Astrocyte of the cerebellum (primary cell): ENCODE measurements at regions not wholly inside any gene's neighbourhood (a gene's known extent, or its start where the extent isn't known, plus 50 kb on each side); places are given as distances from the start of the nearest gene placed in this dataset.

Source experiments
- DNase-seq: peaks from one replicate; pipeline ENCODE4 v3.0.0-alpha.2; 2011; ENCODE audit warnings: low read depth
- H3K4me3 ChIP-seq: 2 replicates; pipeline ENCODE4 v1.5.1; 2011; ENCODE audit warnings: mild to moderate bottlenecking, low read depth, low read length, moderate library complexity
- in situ Hi-C: cut with HindIII; loops from 2 replicates; pipeline ENCODE4 v1.10.0; 2017; ENCODE audit warnings: low sequenced_read_pairs
- TF ChIP-seq, protein P1 (sequence below): IDR thresholded peaks from 2 replicates; pipeline ENCODE4 v1.5.1; 2012; ENCODE audit warnings: low read length, low read depth, moderate library complexity, mild to moderate bottlenecking; ENCODE audit errors: missing control alignments

DNA sequence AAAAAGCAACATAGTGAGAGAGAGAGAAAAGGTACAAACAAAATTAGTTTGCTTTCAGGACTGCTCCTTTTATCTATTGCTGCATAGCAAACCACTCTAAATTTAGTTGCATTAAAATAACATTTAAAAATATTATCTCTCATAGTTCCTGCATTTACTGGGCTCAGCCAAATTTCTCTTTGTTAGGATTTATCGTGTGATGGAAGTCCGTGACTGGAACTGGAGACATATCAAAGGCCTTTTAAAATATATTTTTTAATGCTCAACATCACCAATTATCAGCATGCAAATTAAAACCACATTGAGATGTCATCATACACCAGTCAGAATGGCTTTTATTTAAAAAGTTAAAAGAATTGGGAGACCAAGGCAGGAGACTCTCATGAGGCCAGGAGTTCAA is 107.6 kb upstream of the SYT1 start:
- no peak overlapping the region for H3K4me3 ChIP-seq
- no peak for DNase-seq
- TF ChIP-seq, protein P1, sequence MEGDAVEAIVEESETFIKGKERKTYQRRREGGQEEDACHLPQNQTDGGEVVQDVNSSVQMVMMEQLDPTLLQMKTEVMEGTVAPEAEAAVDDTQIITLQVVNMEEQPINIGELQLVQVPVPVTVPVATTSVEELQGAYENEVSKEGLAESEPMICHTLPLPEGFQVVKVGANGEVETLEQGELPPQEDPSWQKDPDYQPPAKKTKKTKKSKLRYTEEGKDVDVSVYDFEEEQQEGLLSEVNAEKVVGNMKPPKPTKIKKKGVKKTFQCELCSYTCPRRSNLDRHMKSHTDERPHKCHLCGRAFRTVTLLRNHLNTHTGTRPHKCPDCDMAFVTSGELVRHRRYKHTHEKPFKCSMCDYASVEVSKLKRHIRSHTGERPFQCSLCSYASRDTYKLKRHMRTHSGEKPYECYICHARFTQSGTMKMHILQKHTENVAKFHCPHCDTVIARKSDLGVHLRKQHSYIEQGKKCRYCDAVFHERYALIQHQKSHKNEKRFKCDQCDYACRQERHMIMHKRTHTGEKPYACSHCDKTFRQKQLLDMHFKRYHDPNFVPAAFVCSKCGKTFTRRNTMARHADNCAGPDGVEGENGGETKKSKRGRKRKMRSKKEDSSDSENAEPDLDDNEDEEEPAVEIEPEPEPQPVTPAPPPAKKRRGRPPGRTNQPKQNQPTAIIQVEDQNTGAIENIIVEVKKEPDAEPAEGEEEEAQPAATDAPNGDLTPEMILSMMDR = no peak
- in situ Hi-C loops = no loop called here

DNA sequence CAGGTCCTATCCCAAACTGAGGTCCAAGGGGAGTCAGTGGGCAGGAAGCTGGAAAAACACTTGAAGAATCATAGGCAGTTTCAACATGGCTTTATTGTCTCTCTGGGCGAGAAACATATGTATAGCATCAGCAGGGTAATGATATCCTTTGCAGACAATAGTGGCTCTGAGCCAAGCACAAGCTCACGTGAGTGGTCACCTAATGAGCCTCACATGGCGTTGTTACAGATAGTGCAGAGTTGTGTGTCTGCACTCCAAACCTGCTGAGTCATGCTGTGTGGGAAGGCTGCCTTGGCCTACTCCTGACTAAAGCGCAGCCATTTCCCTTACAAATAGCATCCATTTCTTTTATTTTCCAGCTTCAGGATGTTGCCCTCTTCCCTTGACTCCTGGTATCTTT is 105.2 kb upstream of the SYT1 start:
- H3K4me3 ChIP-seq = no peak overlapping the region
- TF ChIP-seq, protein P1 = no peak
- in situ Hi-C loops = no loop called here
- no peak for DNase-seq

DNA sequence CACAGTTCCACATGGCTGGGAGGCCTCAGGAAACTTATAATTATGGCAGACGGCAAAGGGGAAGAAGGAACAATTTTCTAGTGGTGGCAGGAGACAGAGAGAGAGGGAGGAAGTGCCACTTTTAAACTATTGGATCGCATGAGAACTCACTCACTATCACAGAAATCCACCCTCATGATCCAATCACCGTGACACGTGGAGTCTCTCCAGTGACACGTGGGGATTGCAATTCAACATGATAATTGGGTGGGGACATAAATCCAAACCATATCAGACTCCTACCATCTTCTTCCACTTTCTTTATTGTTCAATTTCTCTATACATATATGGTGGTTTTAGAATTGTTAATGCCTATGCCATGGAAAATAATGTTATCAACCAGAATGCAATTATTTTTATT is 103.7 kb upstream of the SYT1 start:
- TF ChIP-seq, protein P1 = no peak
- H3K4me3 ChIP-seq = no peak overlapping the region
- in situ Hi-C loops = no loop called here
- no peak for DNase-seq

DNA sequence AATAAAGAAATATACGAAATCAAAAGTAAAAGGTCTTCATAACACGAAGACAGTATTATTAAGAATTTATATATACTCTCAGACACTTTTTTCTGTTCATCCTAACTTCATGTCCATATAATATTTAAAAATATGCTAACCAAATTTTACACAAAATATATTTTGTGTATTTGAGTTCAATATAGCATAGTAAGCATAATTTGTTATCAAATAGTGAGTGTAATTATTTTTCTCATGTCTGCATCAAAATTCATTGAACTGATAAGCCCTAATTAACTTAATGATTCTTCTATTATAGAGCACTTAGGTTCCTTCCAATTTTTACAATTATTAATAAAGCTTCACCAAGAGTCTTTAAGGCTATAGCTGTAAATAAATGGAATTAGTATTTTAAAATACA is 99.7 kb upstream of the SYT1 start:
- TF ChIP-seq, protein P1 = no peak
- in situ Hi-C loops = no loop called here
- no peak for DNase-seq
- H3K4me3 ChIP-seq = no peak overlapping the region

GRCh38 chr12:78767264-78767981 is 97.2 kb upstream of the SYT1 start:
- DNase-seq = no peak
- H3K4me3 ChIP-seq = no peak overlapping the region
- TF ChIP-seq, protein P1 = no peak
- in situ Hi-C loops = no loop called here

DNA sequence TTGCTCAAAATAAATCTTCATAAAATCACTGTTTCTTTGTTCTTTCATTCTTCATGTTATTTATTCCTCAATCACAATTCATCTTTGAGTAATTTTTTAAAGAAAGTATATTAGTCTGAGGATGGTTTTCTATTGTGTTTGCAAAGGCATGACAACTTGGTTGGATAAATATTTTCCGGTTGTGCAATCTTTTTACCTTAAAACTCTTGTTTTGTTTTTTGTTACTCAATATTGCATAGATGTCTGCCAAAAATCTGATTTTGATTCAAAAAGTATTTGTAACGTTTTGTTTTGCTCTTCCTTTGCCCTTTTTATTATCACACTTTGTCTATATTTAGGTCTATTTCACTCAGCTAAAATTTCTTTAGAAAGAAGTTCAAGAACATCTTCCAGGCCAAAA is 86.2 kb upstream of the SYT1 start:
- in situ Hi-C loops = no loop called here
- TF ChIP-seq, protein P1 = no peak
- no peak overlapping the region for H3K4me3 ChIP-seq
- DNase-seq = no peak
